ENCODE measurements at regions not wholly inside any gene's neighbourhood (a gene's known extent, or its start where the extent isn't known, plus 50 kb on each side); places are given as distances from the start of the nearest gene placed in this dataset.

GRCh38 chr5:176737746-176738636 is 72.4 kb upstream of the UNC5A start:
- TF ChIP-seq CTCF (IDR thresholded peaks at IDR 0.05) = no peak
- peak; percentile 7 for DNase-seq
- Histone ChIP-seq H3K9ac (ENCODE audit: low read depth in 2 of 2, low read length in 2 of 2) (no peak overlapping the region), H3K27me3 (peaks cover 12% of the 10 kb centered on the region), H3K4me1 (no peaks in the 10 kb centered on the region), H3K4me3 (no peak overlapping the region), H3K27ac (no peak overlapping the region), H3K36me3 (no peaks in the 10 kb centered on the region), H3K9me3 (no peaks in the 10 kb centered on the region)
- intact Hi-C loops (cut with DNase I) = no loop called here

GRCh38 chr5:176738637-176739250 is 71.6 kb upstream of the UNC5A start:
- no peak for TF ChIP-seq CTCF (IDR thresholded peaks at IDR 0.05)
- H3K4me3 ChIP-seq = no peak overlapping the region
- H3K36me3 ChIP-seq = no peaks in the 10 kb centered on the region
- H3K9ac ChIP-seq (ENCODE audit: low read depth in 2 of 2, low read length in 2 of 2) = no peak overlapping the region
- peaks cover 20% of the 10 kb centered on the region for H3K27me3 ChIP-seq
- H3K27ac ChIP-seq = no peak overlapping the region
- no peaks in the 10 kb centered on the region for H3K9me3 ChIP-seq
- H3K4me1 ChIP-seq = no peaks in the 10 kb centered on the region
- DNase-seq = peak; percentile 6
- intact Hi-C loops (cut with DNase I) = no loop called here

GRCh38 chr5:176739461-176740051 is 70.8 kb upstream of the UNC5A start:
- intact Hi-C loops (cut with DNase I) = no loop called here
- H3K9me3 ChIP-seq = no peaks in the 10 kb centered on the region
- no peak overlapping the region for H3K4me3 ChIP-seq
- no peak for TF ChIP-seq CTCF (IDR thresholded peaks at IDR 0.05)
- H3K36me3 ChIP-seq = no peaks in the 10 kb centered on the region
- H3K27ac ChIP-seq = no peak overlapping the region
- peak; percentile 7 for DNase-seq
- no peaks in the 10 kb centered on the region for H3K4me1 ChIP-seq
- H3K27me3 ChIP-seq = peaks cover 28% of the 10 kb centered on the region
- no peak overlapping the region for H3K9ac ChIP-seq (ENCODE audit: low read depth in 2 of 2, low read length in 2 of 2)

- H3K9ac ChIP-seq (ENCODE audit: low read depth in 2 of 2, low read length in 2 of 2) = no peak overlapping the region
- H3K27me3 ChIP-seq = peaks cover 29% of the 10 kb centered on the region
- no peaks in the 10 kb centered on the region for H3K4me1 ChIP-seq
- H3K36me3 ChIP-seq = no peaks in the 10 kb centered on the region
- H3K4me3 ChIP-seq = no peak overlapping the region
- TF ChIP-seq CTCF (IDR thresholded peaks at IDR 0.05) = no peak
- intact Hi-C loops (cut with DNase I) = no loop called here
- peak; percentile 6 for DNase-seq
- no peak overlapping the region for H3K27ac ChIP-seq
- no peaks in the 10 kb centered on the region for H3K9me3 ChIP-seq
Observed at GRCh38 chr5:176740131-176740701, 70.1 kb upstream of the UNC5A start.

- Histone ChIP-seq H3K4me3 (no peak overlapping the region), H3K9me3 (no peaks in the 10 kb centered on the region), H3K27ac (no peak overlapping the region), H3K9ac (ENCODE audit: low read depth in 2 of 2, low read length in 2 of 2) (no peak overlapping the region), H3K27me3 (peaks cover 29% of the 10 kb centered on the region), H3K36me3 (no peaks in the 10 kb centered on the region), H3K4me1 (no peaks in the 10 kb centered on the region)
- intact Hi-C loops (cut with DNase I) = no loop called here
- peak; percentile 13 for DNase-seq
- no peak for TF ChIP-seq CTCF (IDR thresholded peaks at IDR 0.05)
Observed at GRCh38 chr5:176740702-176741496, 69.5 kb upstream of the UNC5A start.
